ENCODE measurements at regions not wholly inside any gene's neighbourhood (a gene's known extent, or its start where the extent isn't known, plus 50 kb on each side); places are given as distances from the start of the nearest gene placed in this dataset.

GRCh38 chr12:84756961-84757360 is 155.6 kb downstream of the SLC6A15 start:
- H3K36me3 Mint-ChIP-seq, result no peaks in the 10 kb centered on the region
- H3K4me1 Mint-ChIP-seq, result no peaks in the 10 kb centered on the region
- intact Hi-C loops (cut with micrococcal nuclease), result no loop called here
- H3K4me3 Mint-ChIP-seq, result no peak overlapping the region
- Histone ChIP-seq H3K36me3 (ENCODE audit: control insufficient read depth, insufficient read depth, low read length) (no peaks in the 10 kb centered on the region), H3K4me1 (ENCODE audit: control insufficient read depth, insufficient read depth, low read length) (no peaks in the 10 kb centered on the region), H3K9me3 (ENCODE audit: control insufficient read depth, insufficient read depth, low read length) (no peaks in the 10 kb centered on the region), H3K4me3 (ENCODE audit: low read length) (no peak overlapping the region), H3K27ac (ENCODE audit: low read length) (no peak overlapping the region), H3K27me3 (ENCODE audit: control insufficient read depth, insufficient read depth, low read length) (no peaks in the 10 kb centered on the region)
- H3K9me3 Mint-ChIP-seq, result peaks cover 10 to 13% of the 10 kb centered on the region in 2 donors
- ATAC-seq, result no peak
- no peaks in the 10 kb centered on the region for H3K27me3 Mint-ChIP-seq (ENCODE audit: low read depth in 2 of 2)
- no peak overlapping the region for H3K27ac Mint-ChIP-seq
- DNase-seq, result no peak
- TF ChIP-seq CTCF (IDR thresholded peaks at IDR 0.05), result no peak

- Mint-ChIP-seq H3K27me3 (ENCODE audit: low read depth in 2 of 2) (no peaks in the 10 kb centered on the region), H3K9me3 (peaks cover 8 to 9% of the 10 kb centered on the region in 2 donors), H3K27ac (no peak overlapping the region), H3K4me1 (no peaks in the 10 kb centered on the region), H3K36me3 (peaks cover 7% of the 10 kb centered on the region), H3K4me3 (no peak overlapping the region)
- TF ChIP-seq CTCF (IDR thresholded peaks at IDR 0.05), result no peak
- Histone ChIP-seq H3K27ac (ENCODE audit: low read length) (no peak overlapping the region), H3K27me3 (ENCODE audit: control insufficient read depth, insufficient read depth, low read length) (no peaks in the 10 kb centered on the region), H3K4me3 (ENCODE audit: low read length) (no peak overlapping the region), H3K4me1 (ENCODE audit: control insufficient read depth, insufficient read depth, low read length) (no peaks in the 10 kb centered on the region), H3K9me3 (ENCODE audit: control insufficient read depth, insufficient read depth, low read length) (peaks cover 2% of the 10 kb centered on the region), H3K36me3 (ENCODE audit: control insufficient read depth, insufficient read depth, low read length) (no peaks in the 10 kb centered on the region)
- ATAC-seq (no peak), DNase-seq (no peak)
- WGBS (ENCODE audit: insufficient coverage), result 76% methylated on average over 1 of the region's 3 CpGs
- intact Hi-C loops (cut with micrococcal nuclease), result no loop called here
These were observed 167.5 kb downstream of the SLC6A15 start for GRCh38 chr12:84745127-84745526.

- ATAC-seq, result no peak
- Histone ChIP-seq H3K9me3 (ENCODE audit: control insufficient read depth, insufficient read depth, low read length) (peaks cover 2% of the 10 kb centered on the region), H3K27me3 (ENCODE audit: control insufficient read depth, insufficient read depth, low read length) (no peaks in the 10 kb centered on the region), H3K4me3 (ENCODE audit: low read length) (no peak overlapping the region), H3K4me1 (ENCODE audit: control insufficient read depth, insufficient read depth, low read length) (no peaks in the 10 kb centered on the region), H3K36me3 (ENCODE audit: control insufficient read depth, insufficient read depth, low read length) (no peaks in the 10 kb centered on the region), H3K27ac (ENCODE audit: low read length) (no peak overlapping the region)
- intact Hi-C loops (cut with micrococcal nuclease), result no loop called here
- DNase-seq, result no peak
- Mint-ChIP-seq H3K4me1 (no peaks in the 10 kb centered on the region), H3K27ac (no peak overlapping the region), H3K36me3 (peaks cover under 1% of the 10 kb centered on the region), H3K27me3 (ENCODE audit: low read depth in 2 of 2) (no peaks in the 10 kb centered on the region), H3K4me3 (no peak overlapping the region), H3K9me3 (peaks cover 3 to 4% of the 10 kb centered on the region in 2 donors)
- TF ChIP-seq CTCF (IDR thresholded peaks at IDR 0.05), result no peak
- 64% methylated on average over 3 of the region's 3 CpGs for WGBS (ENCODE audit: insufficient coverage)
These were observed 170.9 kb downstream of the SLC6A15 start for GRCh38 chr12:84741692-84742091.

- Histone ChIP-seq H3K27me3 (ENCODE audit: control insufficient read depth, insufficient read depth, low read length) (no peaks in the 10 kb centered on the region), H3K9me3 (ENCODE audit: control insufficient read depth, insufficient read depth, low read length) (peaks cover 2% of the 10 kb centered on the region), H3K4me1 (ENCODE audit: control insufficient read depth, insufficient read depth, low read length) (no peaks in the 10 kb centered on the region), H3K27ac (ENCODE audit: low read length) (no peak overlapping the region), H3K36me3 (ENCODE audit: control insufficient read depth, insufficient read depth, low read length) (no peaks in the 10 kb centered on the region), H3K4me3 (ENCODE audit: low read length) (no peak overlapping the region)
- intact Hi-C loops (cut with micrococcal nuclease), result no loop called here
- H3K9me3 Mint-ChIP-seq, result peaks cover 4% of the 10 kb centered on the region in 2 donors
- H3K4me3 Mint-ChIP-seq, result no peak overlapping the region
- DNase-seq (no peak), ATAC-seq (no peak)
- no peaks in the 10 kb centered on the region for H3K4me1 Mint-ChIP-seq
- H3K36me3 Mint-ChIP-seq, result no peaks in the 10 kb centered on the region
- no peaks in the 10 kb centered on the region for H3K27me3 Mint-ChIP-seq (ENCODE audit: low read depth in 2 of 2)
- no peak overlapping the region for H3K27ac Mint-ChIP-seq
- WGBS (ENCODE audit: insufficient coverage), result no CpG with 5 or more reads among the region's 1 CpG
- no peak for TF ChIP-seq CTCF (IDR thresholded peaks at IDR 0.05)
These were observed 171.6 kb downstream of the SLC6A15 start for GRCh38 chr12:84741031-84741430.

Data from natural killer cell (primary cell).